GM18909 (cell line): ENCODE measurements at regions not wholly inside any gene's neighbourhood (a gene's known extent, or its start where the extent isn't known, plus 50 kb on each side); places are given as distances from the start of the nearest gene placed in this dataset.
A peak's percentile ranks its signal among the peaks of the same experiment; 100 is the strongest.
"Not testable (repeated sequence)": the region's sequence is repeated elsewhere in the genome, so short reads cannot be mapped to it uniquely, and the experiment has no call there.

Source experiments
- ATAC-seq: cut with Tn5 transposase; IDR thresholded peaks from one replicate; pipeline ENCODE4 v1.9.1; 2021; ENCODE audit warnings: mild to moderate bottlenecking; ENCODE audit not compliant: unreplicated experiment, poor library complexity

- ATAC-seq, result no peak
Observed at GRCh38 chr10:35808344-35808743, 166.2 kb upstream of the FZD8 start.

GRCh38 chr10:35803046-35803445 lies 160.9 kb upstream of the FZD8 start:
- ATAC-seq, result no peak

- no peak for ATAC-seq
Observed at GRCh38 chr10:35797187-35797586, 155.1 kb upstream of the FZD8 start.

- ATAC-seq, result no peak
Observed at GRCh38 chr10:35795131-35795824, 153.2 kb upstream of the FZD8 start.

GRCh38 chr10:35794703-35795102 lies 152.6 kb upstream of the FZD8 start:
- ATAC-seq, result no peak

GRCh38 chr10:35792291-35792690 lies 150.2 kb upstream of the FZD8 start:
- ATAC-seq, result no peak

GRCh38 chr10:35789996-35790395 lies 147.9 kb upstream of the FZD8 start:
- ATAC-seq, result no peak

- no peak for ATAC-seq
Observed at GRCh38 chr10:35784751-35785150, 142.7 kb upstream of the FZD8 start.

GRCh38 chr10:35783305-35783838 lies 141.3 kb upstream of the FZD8 start:
- no peak for ATAC-seq

GRCh38 chr10:35781643-35782035 lies 139.5 kb upstream of the FZD8 start:
- no peak for ATAC-seq

GRCh38 chr10:35780970-35781642 lies 139.0 kb upstream of the FZD8 start:
- ATAC-seq, result no peak

GRCh38 chr10:35778306-35778705 lies 136.2 kb upstream of the FZD8 start:
- ATAC-seq, result peak; percentile 69

GRCh38 chr10:35776557-35776956 lies 134.5 kb upstream of the FZD8 start:
- not testable (repeated sequence) for ATAC-seq

- no peak for ATAC-seq
Observed at GRCh38 chr10:35774109-35774508, 132.0 kb upstream of the FZD8 start.

- ATAC-seq, result no peak
Observed at GRCh38 chr10:35770817-35771355, 128.8 kb upstream of the FZD8 start.

GRCh38 chr10:35769795-35770194 lies 127.7 kb upstream of the FZD8 start:
- ATAC-seq, result no peak

GRCh38 chr10:35768731-35769130 lies 126.6 kb upstream of the FZD8 start:
- no peak for ATAC-seq

GRCh38 chr10:35768011-35768410 lies 125.9 kb upstream of the FZD8 start:
- no peak for ATAC-seq

GRCh38 chr10:35765996-35766395 lies 123.9 kb upstream of the FZD8 start:
- ATAC-seq, result no peak

GRCh38 chr10:35765066-35765527 lies 123.0 kb upstream of the FZD8 start:
- ATAC-seq, result no peak

GRCh38 chr10:35762311-35763030 lies 120.4 kb upstream of the FZD8 start:
- no peak for ATAC-seq
